DMS 273 (cell line): ENCODE measurements at regions not wholly inside any gene's neighbourhood (a gene's known extent, or its start where the extent isn't known, plus 50 kb on each side); places are given as distances from the start of the nearest gene placed in this dataset.

Experiments used
- DNase-seq: peaks from one replicate; lab custom pipeline; 2025; ENCODE audit not compliant: unreplicated experiment; lab: John Stamatoyannopoulos, UW

DNA sequence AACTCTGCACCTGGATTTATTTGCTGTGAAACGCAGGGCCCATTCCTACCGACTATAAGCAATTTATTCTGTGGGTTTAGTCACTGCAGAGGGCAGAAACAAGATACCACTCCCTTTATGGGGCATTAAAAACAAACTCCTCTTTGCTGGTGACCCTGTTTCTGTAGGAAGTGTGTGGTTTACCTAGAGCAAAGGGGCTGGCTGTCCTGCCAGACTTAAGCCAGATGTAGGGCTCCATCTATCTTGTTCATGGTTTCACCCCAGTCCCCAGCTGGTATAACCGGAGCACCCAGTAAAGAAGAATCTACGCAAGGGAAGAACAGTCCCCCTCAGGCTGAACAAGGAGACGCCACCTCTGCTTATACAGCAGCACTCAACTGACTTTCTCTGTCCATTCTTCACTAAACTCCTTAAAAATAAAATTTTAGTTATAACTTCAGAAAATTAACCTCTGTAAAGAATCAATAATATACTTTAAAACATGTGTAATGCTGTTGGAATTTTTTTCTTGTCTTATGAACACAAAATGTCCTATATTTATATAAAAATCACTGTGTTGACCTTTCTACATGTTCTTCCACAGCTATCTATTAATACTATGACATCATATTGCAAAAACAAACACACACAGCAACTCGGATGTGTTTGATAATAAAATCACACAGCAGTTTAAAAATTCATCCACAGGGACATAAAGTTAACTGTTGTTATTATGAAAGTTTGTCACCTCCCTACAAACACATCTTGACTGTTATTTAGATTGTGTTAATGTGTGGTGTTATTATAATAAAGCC, 126.1 kb upstream of the RPS6KA2 start:
- DNase-seq, result no peak

DNA sequence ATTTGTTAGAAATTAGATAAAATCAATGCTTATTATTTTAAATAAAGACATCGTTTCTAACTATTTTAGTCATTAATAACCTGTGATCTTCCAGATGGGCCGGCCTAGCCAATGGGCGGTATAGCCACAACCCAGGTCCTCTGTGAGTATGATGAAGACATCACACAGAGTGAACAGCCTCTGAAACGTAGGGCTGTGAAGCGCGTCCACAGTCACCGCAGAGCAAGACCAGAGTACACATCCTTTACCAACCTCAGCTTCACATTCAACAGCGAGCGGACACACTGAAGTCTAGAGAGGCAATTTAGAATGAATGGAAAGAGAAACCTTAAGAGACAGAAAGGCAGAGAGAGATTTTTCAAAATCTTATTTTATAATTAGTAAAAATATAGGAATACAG, 125.0 kb upstream of the RPS6KA2 start:
- DNase-seq, result no peak

DNA sequence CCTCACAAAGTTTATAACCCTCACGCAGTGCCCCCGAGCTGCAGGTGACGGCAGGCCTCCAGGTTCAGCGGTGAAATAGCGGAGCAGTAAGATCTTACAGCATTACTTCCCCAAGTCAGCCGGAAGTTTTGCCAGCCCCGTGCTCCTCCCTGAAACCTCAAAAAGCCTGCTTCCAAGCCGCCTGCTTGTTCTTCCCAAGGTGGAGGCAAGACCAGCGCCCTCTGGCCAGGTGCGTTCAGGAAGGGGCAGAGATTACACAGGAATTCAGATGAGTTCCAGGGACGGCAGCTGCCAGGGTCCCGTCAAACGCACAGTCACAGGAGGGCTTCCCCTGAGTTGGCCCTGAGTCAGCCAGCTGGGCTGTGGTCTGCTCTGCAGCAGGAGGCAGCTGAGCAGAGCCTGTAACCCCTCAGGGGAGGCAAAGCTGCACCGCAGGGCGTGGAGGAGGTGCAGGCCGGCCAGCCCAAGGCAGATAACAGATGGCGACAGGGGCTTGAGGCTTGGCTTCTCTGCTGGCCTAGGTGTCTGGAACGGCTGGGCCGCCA, 124.1 kb upstream of the RPS6KA2 start:
- DNase-seq, result peak; percentile 85

DNA sequence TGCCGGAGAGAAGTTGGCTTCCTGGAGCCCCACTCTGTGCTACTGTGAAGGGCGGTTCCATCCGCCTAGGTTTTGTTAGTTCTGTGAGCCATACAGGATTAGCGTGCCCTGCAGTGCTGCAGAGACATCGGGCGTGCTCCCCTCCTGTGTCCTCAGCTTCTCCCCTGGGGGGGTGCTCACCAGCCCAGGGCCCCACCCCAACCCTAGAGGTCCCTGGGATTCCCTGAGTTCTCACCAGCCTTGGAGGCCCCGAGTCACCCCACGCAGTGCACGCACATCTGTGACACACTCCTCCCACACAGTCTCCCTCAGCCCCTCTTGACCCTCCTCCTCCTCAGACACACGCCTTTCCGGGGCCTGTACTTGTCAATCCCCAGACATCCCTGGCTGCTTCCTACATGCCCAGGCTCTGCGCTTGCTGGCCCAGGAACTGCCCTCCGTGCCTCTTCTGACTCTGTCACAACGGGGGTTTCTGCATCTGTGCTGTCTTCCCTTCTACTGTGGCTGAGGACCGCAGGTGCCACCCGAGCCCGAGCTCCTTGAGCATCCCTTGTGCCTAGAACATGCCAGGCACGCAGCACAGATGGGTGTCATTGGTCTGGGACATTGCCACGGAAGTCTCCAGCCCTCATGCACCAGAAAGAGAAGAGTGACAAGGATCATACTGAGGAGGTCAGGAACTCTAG, 123.2 kb upstream of the RPS6KA2 start:
- no peak for DNase-seq

DNA sequence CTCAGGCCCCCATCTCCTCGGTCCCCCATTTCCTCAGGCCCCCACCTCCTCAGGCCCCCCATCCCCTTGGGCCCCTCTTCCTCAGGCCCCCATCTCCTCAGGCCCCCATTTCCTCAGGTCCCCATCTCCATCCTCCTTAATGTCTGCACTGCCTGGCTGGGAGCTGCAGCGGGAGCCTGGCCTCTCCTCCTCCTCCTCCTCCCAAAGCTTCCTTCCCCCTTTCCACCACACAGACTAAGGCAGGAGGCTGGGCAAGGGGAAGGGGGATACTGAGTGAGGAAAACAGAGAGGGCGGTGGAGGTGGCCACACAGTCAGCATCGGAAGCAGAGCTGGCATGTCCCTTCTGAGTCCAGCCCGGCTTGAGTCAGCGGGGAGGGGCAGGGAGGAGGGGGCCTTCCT, 122.6 kb upstream of the RPS6KA2 start:
- no peak for DNase-seq

DNA sequence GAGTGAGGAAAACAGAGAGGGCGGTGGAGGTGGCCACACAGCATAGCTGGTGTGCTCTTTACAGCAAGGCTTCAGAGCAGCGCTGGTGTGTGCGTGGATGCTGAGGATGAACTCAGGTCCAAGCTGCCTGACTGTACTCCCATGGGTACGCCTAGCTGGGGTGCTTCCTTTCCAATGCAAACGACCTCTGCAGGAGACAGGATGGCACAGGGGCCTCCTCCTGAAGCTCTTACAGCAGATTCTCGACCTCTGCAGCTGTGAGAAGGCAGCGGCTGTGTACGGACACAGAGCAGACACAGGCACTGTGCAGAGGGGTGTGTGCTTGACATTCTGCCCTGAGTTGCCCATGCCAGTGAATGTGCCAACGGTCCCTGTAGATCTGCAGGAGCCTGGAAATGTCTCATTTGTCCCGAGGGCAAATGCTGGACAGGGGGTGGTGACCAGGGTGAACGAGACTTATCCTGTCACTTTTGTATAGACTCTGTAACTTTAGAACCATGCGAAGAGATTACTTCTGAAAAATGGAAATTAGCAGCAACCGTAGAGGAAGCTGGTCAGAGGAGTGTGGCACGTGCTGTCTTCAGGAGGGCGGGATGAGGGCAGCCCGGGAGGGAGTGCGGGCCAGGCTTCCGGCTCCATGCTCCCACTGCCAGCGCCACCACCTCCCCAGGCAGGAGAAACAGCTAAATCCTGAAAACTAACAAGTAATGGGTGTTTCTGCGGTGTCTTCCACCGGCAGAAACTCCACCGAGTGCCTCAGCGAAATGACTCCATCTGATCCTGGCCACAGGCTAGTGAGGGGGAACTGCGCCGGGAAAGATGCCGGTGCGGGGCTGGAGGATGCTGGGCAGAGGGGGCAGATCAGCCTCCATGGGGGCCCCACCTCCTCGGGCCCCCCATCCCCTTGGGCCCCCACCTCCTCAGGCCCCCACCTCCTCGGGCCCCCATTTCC, 120.9 kb upstream of the RPS6KA2 start:
- DNase-seq, result peak; percentile 12

DNA sequence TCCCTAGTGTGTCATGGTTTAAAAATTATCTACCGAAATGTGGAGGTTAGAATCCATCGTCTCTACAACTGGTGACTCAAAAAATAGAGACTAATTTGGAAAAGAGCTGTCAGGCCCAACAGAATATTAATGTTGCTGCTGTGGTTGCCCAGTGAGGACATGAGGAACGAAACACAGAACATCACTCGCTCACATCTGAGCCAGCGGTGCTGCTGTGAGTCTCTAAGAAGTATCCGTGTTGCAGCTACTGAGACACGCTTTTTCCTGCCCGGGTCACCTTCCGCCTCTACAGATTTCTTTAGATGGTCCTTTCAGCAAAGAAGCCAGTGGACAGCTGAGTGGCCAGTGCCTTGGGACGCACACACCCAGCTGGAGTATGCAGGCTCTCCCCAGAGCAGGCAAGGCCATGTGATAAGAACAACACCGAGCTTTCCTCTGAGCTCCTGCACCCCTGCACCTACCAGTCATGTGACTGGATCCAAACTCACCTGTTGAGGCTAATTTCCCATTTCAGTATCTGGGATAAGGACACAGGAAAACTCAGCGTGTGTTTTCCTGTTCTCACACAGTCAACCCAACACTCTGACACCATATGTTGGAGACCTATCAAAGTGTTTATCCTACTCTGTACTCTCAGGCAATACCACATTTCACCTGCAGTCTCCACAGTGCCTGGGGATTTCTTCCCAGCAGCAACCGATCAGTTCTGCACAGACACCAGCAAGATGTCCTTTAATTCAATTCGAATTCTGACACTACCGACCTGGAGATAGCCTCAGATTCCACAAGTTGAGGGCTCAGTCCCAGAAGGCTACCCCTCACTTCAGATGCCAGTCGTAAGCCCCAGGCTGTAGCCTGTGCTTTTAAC, 119.0 kb upstream of the RPS6KA2 start:
- DNase-seq, result peak; percentile 28

DNA sequence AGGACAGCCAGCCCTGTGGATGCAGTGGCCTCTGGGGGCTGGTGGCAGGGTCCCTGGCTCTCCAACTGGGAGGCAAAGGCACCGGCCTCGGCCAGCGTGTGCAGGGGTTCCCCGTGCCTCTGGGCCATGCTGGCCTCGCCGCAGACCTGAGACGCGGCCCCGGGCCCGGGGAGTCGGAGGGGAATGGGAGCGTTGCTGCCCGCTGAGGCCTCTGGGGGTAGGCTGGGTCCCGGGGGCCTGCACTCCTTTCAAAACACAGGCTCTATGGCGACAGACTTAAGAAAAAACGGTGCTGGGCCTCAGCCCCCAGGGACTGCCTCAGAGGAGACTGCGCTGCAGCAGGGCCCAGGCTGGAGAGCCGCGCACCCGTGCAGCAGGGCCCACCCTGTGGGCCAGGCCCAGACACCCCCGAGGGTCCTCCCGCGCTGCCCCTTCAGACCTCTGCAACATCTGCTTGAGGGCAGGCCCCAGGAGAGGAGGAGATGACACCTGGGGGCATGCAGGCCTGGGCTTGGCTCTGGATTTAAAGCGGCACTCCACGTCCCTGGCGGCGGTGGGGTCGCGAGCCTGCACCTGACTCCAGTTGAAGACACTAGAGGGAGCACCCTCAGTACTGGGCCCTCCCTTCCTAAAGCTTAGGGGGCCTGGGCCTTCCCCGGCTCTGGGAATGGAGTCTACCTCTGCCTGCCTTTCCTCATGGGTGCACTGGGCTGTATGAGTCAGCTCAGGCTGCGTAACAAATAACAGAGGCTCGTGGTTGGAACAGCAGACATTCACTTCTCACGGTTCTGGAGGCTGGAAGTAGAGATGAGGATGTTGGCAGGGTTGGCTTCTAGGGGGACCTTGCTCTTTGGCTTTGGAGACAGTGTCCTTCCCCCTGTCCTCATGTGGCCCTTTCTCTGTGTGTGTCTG, 117.4 kb upstream of the RPS6KA2 start:
- no peak for DNase-seq

DNA sequence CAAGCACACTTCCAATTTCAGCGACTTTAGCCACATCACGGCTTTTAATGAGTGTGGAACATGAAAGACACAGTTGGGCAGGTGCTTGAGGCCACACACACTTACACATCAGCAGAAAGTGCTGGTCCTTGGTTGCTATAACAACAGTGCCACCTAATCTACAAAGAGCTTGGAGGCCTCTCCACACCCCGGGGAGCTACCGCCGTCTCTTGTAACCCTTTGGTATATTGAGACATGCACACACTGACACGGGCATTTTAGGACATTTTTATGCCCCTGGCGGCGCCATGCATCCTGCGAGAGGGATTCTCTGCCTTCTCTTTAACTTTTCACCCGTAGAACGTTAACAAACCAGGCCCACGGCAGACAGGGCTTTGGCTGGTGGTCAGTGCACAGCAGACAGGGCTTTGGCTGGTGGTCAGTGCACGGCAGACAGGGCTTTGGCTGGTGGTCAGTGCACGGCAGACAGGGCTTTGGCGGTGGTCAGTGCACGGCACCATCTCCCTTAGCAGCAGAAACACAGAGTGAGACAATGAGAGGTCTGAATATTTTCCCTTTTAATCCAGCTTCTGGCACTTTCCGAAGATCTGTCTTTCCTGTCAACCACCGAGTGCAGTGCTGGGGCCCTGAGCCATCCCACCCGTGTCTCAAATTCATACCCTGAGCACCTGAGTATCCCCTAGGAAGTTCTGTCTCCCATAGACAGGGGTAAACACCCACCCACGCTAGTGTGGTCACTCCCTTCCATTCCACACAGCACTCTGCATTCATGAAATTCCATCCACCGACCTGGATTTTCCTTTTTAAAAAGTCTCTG, 116.6 kb upstream of the RPS6KA2 start:
- no peak for DNase-seq

DNA sequence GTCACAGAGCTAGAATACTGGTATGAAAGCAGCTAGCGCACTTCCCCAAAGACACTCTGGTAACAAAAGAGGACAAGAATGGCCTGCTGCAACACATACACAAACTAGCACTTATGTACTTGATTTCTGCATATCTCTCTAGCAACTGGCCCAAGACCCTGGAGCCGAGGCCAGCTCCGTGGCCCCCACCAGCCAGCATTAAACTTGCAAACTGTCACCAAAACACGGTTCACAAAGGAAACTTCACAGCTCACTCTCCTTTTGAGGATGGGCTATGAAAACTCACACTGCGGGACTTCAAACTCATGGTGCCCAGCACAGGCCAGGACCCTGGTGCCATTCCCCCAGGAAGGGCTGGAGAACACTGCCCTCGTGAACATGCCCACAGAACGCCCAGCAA, 115.9 kb upstream of the RPS6KA2 start:
- DNase-seq, result no peak

DNA sequence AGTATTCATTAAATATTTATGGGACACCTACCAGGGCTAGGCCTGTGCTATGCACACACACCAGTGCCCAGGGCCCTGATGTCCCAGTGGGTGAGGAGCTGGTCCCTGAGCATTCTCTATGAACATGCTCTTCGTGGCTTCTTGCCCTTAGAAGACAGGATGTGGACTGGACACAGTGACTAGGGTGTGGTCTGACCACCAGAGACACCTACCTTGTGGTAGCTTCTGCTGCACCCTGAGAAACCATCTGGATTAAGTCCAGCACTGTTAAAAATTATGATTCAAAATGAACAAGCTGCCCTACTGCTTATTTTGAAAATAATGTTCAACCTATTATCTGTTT, 112.9 kb upstream of the RPS6KA2 start:
- no peak for DNase-seq

DNA sequence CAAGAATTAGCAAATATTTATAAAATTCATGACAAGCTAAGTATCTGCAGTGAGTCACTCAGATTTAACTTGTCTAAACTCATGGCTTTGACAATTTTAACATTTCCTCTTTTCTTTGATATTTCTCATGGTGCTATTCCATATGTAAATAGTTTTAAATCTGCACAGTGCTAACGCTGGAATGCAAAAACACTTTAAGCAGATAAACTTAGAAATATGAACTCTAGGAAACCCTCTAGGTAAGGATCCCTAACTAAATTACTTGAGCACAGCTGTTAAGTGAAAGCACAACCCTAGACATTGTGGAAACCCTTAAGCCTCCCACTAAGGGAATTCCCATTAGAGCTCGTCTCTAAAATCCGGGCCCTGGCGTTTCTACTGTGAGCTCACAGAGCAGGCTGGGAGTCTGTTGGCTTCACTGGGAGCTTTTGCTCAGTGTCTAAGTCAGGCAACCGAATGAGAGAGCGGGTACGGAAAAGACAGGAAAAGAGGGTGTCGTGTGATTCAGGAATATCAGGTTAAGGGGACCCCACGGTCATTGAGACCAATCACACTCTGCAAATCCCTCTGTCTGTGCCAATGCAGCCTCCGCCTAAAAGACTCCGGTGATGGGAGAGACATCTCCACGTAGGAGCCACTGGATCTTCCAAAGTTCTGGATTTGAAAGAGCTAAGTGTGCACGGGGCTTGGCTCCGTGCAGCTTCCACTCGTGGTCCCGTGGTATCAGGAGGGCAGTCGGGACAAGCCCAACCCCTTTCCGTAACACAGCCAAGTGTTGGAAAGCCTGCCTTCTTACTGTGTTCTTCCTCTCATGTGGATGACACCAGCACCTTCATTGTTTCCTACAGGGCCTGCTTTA, 112.3 kb upstream of the RPS6KA2 start:
- no peak for DNase-seq

DNA sequence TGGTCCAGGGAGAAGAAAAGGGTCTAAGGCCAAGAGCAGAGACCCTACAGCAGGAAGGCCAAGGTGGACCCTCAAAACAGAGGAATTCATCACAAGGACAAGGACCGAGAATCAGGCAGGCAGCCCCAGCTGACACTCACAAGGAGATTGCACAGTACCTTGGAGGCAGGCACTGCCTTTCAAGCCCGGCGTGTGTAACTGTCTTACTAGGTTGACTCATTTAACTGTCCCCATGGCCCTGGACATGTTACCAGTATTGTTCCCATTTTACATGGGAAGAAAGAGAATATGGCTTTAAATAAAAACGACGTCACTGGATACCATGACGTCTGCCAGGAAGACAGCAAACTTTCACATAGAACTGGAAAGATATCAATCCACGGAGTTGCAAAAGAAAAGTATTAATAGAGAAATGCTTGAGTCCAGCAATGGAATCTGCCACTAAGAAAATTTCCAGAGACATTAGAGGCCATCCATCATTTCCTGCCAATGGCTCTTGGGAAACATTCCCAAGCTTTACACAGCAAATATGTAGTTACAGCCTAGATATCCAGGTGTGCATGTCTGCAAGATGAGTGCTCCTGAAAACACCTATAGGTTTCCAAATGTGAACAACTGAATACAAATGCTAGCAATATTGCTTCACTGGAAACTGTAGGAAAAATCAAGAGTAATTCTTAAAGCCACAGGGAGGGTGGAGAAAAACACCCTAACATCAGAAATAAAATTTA, 111.5 kb upstream of the RPS6KA2 start:
- DNase-seq, result no peak

DNA sequence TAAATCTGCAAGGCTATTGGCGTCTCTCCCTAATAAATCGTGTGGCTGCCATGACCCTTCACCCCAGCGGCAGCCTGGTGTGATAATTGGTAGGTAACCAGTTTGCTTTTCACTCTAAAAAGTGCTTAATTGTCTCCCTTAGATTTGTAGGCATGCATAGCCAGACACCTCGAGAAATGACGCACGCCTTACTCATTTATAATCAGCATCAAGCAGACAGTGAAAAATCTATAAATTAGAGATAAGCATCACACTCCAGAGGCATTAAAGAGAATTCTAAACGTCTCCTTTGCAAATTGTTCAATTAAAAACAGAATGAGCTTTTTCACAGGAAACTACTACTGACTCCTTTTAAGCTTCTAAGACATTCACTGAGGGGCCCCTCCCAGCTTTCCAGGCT, 110.2 kb upstream of the RPS6KA2 start:
- DNase-seq, result no peak

DNA sequence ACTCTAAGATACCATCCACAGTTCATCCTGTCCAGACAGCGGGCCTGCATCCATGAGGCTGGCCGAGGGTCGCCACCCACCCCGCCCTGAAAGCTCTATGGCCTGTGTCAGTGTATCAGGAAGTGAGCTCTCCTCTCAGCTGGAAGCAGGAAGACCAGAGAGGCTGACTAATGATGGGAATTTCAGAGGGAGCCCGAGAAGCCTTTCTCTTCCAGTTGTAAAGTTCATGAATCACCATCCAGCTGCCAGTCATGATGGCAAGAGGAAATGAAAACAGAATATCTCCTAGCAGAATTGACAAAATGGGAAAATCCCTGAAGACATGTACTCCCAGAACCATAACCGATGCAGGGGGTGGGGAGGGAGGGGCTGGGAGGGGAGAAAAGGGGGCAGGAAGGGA, 109.6 kb upstream of the RPS6KA2 start:
- no peak for DNase-seq

DNA sequence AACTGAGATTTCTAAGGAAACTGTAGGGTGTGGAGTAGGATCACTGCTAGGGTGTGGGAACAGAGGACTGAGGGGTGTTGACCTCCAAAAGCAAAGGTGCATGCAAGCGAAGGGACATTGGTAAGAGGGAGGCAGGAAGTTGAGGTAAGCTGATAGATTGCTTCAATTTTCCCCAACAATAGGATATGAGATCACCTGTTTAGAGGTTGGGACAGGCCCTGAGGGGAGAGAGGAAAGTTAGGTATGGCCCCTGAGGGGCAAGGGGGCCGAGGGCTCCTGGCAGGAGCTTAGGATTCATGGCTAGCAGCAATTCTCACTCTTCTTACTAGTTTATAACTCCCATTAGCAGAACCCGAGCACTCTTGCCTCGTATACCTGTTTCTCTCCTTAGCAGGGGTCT, 106.8 kb upstream of the RPS6KA2 start:
- no peak for DNase-seq

DNA sequence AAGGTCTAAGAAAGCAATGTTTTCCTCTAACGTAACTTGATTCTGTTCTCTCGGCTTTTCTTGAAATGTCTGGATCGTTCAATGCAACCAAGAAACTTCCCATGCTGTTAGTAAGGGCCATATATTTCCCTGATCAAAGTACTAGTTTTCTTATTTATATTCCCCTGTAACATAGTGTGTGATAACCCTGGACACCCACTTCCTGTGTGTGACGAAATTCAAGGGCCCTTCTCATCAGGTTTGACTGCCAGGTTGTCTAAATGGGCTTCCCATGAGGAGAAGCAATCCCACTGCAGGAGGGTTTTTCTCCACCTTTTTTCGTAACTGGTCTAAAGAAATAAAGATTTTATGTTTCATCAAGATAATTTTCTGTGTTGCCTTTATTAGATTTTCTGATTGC, 102.6 kb upstream of the RPS6KA2 start:
- no peak for DNase-seq
